ENCODE measurements at regions not wholly inside any gene's neighbourhood (a gene's known extent, or its start where the extent isn't known, plus 50 kb on each side); places are given as distances from the start of the nearest gene placed in this dataset.

- TF ChIP-seq CTCF (IDR thresholded peaks at IDR 0.05; ENCODE audit: low read depth, low read length, missing control alignments), result no peak
- no peak overlapping the region for H3K4me3 ChIP-seq (ENCODE audit: low read depth, low read length)
- DNase-seq (ENCODE audit: low read depth), result no peak
Measured at GRCh38 chr4:138292321-138292720, 50.2 kb upstream of the SLC7A11 start.

Data from GM12864 (cell line).